ENCODE measurements at regions not wholly inside any gene's neighbourhood (a gene's known extent, or its start where the extent isn't known, plus 50 kb on each side); places are given as distances from the start of the nearest gene placed in this dataset.

- TF ChIP-seq CTCF (IDR thresholded peaks at IDR 0.05) (no peak), POLR2A (IDR thresholded peaks at IDR 0.05) (no peak), POLR2AphosphoS5 (IDR thresholded peaks at IDR 0.05) (no peak)
Measured at GRCh38 chr4:179927473-179927872, 2315.7 kb upstream of the TENM3 start.
